Spleen (tissue), 7 donors: ENCODE measurements at regions not wholly inside any gene's neighbourhood (a gene's known extent, or its start where the extent isn't known, plus 50 kb on each side); places are given as distances from the start of the nearest gene placed in this dataset.

Experiments
- POLR2A ChIP-seq, 3 donors: fragments of 450-650 bp; IDR thresholded peaks; one replicate each; pipeline ENCODE4 v1.5.1; 2017; ENCODE audit warnings: antibody characterized with exemption in 3 of 3, mild to moderate bottlenecking in 1 of 3
- TF ChIP-seq, protein P1 (sequence below), 11 experiments: fragments of 200-600 bp in 7 of 11; fragments of 450-650 bp in 4 of 11; sonication (generic) in 4 of 11; IDR thresholded peaks in 8 of 11; conservative IDR thresholded peaks in 3 of 11; 1 replicate in 7 of 11; 2 replicates in 4 of 11; pipeline versions ENCODE4 v1.4.0 to v1.8.0; 2016 to 2021; ENCODE audit warnings: antibody characterized with exemption in 11 of 11, inconsistent platforms in 4 of 11, mild to moderate bottlenecking in 1 of 11
- donor health status: DM: no; HTN: no; CAD: no; lungs with moderate emphysema.
- donor health status: DM: no; HTN: no; CAD: no.
- donor health status: DM: no; HTN: no; CAD: no.

DNA sequence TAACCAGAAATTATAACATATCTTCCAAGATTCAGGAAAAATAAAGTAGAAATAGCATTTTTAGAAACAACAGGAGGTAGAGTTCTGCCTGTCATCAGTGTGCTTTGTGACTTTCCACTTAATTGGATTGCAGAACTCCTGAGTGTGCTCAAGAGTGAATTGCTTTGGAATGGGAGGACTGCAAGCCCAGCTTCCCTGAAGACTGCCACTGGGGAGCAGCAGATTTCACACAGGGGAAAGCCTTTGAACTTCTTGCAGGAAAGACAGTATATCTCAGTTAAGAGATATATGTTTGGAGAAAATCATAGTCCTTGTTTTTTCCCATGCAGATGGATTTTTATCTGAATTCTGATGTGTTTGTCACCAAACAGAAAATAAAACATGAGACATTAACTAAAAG lies 124.5 kb downstream of the TMEM168 start:
- TF ChIP-seq, protein P1, sequence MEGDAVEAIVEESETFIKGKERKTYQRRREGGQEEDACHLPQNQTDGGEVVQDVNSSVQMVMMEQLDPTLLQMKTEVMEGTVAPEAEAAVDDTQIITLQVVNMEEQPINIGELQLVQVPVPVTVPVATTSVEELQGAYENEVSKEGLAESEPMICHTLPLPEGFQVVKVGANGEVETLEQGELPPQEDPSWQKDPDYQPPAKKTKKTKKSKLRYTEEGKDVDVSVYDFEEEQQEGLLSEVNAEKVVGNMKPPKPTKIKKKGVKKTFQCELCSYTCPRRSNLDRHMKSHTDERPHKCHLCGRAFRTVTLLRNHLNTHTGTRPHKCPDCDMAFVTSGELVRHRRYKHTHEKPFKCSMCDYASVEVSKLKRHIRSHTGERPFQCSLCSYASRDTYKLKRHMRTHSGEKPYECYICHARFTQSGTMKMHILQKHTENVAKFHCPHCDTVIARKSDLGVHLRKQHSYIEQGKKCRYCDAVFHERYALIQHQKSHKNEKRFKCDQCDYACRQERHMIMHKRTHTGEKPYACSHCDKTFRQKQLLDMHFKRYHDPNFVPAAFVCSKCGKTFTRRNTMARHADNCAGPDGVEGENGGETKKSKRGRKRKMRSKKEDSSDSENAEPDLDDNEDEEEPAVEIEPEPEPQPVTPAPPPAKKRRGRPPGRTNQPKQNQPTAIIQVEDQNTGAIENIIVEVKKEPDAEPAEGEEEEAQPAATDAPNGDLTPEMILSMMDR (IDR thresholded peaks at IDR 0.05 in 8 of 11, conservative IDR thresholded peaks at IDR 0.05 in 3 of 11), result no peak
- no peak for TF ChIP-seq POLR2A (IDR thresholded peaks at IDR 0.05)
